ENCODE measurements at regions not wholly inside any gene's neighbourhood (a gene's known extent, or its start where the extent isn't known, plus 50 kb on each side); places are given as distances from the start of the nearest gene placed in this dataset.

GRCh38 chr21:19724081-19724480 is 1274.1 kb upstream of the NCAM2 start:
- DNase-seq = no peak

GRCh38 chr21:19731251-19731650 is 1267.0 kb upstream of the NCAM2 start:
- DNase-seq = no peak

GRCh38 chr21:19759836-19760235 is 1238.4 kb upstream of the NCAM2 start:
- no peak for DNase-seq

- DNase-seq = no peak
Measured at GRCh38 chr21:19767546-19767945, 1230.7 kb upstream of the NCAM2 start.

GRCh38 chr21:19771881-19772280 is 1226.3 kb upstream of the NCAM2 start:
- no peak for DNase-seq

GRCh38 chr21:19776076-19776475 is 1222.1 kb upstream of the NCAM2 start:
- DNase-seq = no peak

- DNase-seq = no peak
Measured at GRCh38 chr21:19781881-19782652, 1216.1 kb upstream of the NCAM2 start.

GRCh38 chr21:19785941-19786340 is 1212.3 kb upstream of the NCAM2 start:
- no peak for DNase-seq

GRCh38 chr21:19792004-19792403 is 1206.2 kb upstream of the NCAM2 start:
- DNase-seq = no peak

- DNase-seq = no peak
Measured at GRCh38 chr21:19807201-19807600, 1191.0 kb upstream of the NCAM2 start.

- no peak for DNase-seq
Measured at GRCh38 chr21:19810779-19811178, 1187.4 kb upstream of the NCAM2 start.

- DNase-seq = no peak
Measured at GRCh38 chr21:19830446-19830845, 1167.8 kb upstream of the NCAM2 start.

- DNase-seq = no peak
Measured at GRCh38 chr21:19832551-19832950, 1165.7 kb upstream of the NCAM2 start.

- DNase-seq = no peak
Measured at GRCh38 chr21:19833082-19833481, 1165.1 kb upstream of the NCAM2 start.

GRCh38 chr21:19842601-19843000 is 1155.6 kb upstream of the NCAM2 start:
- DNase-seq = no peak

- no peak for DNase-seq
Measured at GRCh38 chr21:19844334-19844733, 1153.9 kb upstream of the NCAM2 start.

GRCh38 chr21:19850157-19850556 is 1148.1 kb upstream of the NCAM2 start:
- DNase-seq = no peak

- DNase-seq = no peak
Measured at GRCh38 chr21:19853061-19853460, 1145.1 kb upstream of the NCAM2 start.

- DNase-seq = no peak
Measured at GRCh38 chr21:19853709-19854575, 1144.3 kb upstream of the NCAM2 start.

- DNase-seq = no peak
Measured at GRCh38 chr21:19855522-19855921, 1142.7 kb upstream of the NCAM2 start.

GRCh38 chr21:19864476-19864875 is 1133.7 kb upstream of the NCAM2 start:
- no peak for DNase-seq

GRCh38 chr21:19870682-19871081 is 1127.5 kb upstream of the NCAM2 start:
- DNase-seq = no peak

GRCh38 chr21:19874521-19874920 is 1123.7 kb upstream of the NCAM2 start:
- DNase-seq = no peak

GRCh38 chr21:19878133-19878532 is 1120.1 kb upstream of the NCAM2 start:
- DNase-seq = no peak

All from CD4-positive, alpha-beta T cell treated with Interleukin-21 for 1 hour (primary cell).